Erythroblast (primary cell): ENCODE measurements at regions not wholly inside any gene's neighbourhood (a gene's known extent, or its start where the extent isn't known, plus 50 kb on each side); places are given as distances from the start of the nearest gene placed in this dataset.

Experiments
- GATA1 ChIP-seq: IDR thresholded peaks from 2 replicates; pipeline ENCODE4 v1.6.1; 2011; ENCODE audit warnings: low read depth, mild to moderate bottlenecking, control low read depth, low read length, moderate library complexity
- POLR2A ChIP-seq: IDR thresholded peaks from 2 replicates; pipeline ENCODE4 v1.6.1; 2011; ENCODE audit warnings: mild to moderate bottlenecking, low read length

DNA sequence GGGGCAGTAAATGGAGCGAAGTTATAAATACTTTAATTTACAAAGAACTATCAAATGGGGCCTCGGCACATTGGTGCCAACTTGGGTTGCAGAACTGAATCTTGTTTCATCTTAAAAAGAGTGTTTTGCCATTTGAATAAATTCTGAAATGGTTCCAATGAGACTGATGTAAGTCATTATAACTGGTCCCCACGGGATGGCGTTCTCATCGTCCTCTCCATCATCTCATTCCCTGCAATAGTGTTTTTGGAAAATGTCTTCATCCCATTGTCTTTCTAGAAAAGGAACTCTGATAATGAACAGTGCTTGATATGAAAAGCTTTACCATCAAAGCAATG lies 422.0 kb upstream of the ID2 start:
- no peak for TF ChIP-seq POLR2A
- TF ChIP-seq GATA1, result no peak
